DOHH2 (cell line): ENCODE measurements at regions not wholly inside any gene's neighbourhood (a gene's known extent, or its start where the extent isn't known, plus 50 kb on each side); places are given as distances from the start of the nearest gene placed in this dataset.
"Not testable (repeated sequence)": the region's sequence is repeated elsewhere in the genome, so short reads cannot be mapped to it uniquely, and the experiment has no call there.

Experiments
- EZH2phosphoT487 ChIP-seq: fragments of 200-600 bp; sonication (generic); IDR thresholded peaks from 2 replicates; pipeline ENCODE4 v1.6.1; 2017; ENCODE audit warnings: borderline replicate concordance, mild to moderate bottlenecking, antibody characterized with exemption, low read length, moderate library complexity, mixed read lengths
- TF ChIP-seq, protein P1 (sequence below): fragments of 200-600 bp; sonication (generic); IDR thresholded peaks from one replicate; pipeline ENCODE4 v1.5.1; 2014; ENCODE audit warnings: antibody characterized with exemption, mild to moderate bottlenecking, low read depth, low read length; ENCODE audit not compliant: poor library complexity, severe bottlenecking

DNA sequence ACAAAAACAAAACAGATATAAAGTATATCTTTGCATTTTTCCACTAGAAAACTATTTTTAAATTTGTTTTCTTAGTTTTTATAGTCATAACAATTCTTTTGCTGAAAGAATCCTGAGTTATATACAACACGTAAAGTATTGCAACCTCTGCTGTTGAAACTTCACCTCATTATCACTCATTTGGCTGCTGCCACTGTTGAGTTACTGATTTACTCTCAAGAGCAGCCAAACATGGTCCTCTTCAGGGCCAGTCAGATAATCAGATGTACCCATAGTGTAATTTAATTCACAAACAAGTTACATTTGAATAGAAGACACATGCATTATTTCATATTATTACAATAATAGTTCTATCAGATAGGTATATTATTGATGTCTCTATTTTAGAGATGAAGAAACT lies 235.6 kb downstream of the UBE2NL start:
- TF ChIP-seq, protein P1, sequence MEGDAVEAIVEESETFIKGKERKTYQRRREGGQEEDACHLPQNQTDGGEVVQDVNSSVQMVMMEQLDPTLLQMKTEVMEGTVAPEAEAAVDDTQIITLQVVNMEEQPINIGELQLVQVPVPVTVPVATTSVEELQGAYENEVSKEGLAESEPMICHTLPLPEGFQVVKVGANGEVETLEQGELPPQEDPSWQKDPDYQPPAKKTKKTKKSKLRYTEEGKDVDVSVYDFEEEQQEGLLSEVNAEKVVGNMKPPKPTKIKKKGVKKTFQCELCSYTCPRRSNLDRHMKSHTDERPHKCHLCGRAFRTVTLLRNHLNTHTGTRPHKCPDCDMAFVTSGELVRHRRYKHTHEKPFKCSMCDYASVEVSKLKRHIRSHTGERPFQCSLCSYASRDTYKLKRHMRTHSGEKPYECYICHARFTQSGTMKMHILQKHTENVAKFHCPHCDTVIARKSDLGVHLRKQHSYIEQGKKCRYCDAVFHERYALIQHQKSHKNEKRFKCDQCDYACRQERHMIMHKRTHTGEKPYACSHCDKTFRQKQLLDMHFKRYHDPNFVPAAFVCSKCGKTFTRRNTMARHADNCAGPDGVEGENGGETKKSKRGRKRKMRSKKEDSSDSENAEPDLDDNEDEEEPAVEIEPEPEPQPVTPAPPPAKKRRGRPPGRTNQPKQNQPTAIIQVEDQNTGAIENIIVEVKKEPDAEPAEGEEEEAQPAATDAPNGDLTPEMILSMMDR: not testable (repeated sequence)
- TF ChIP-seq EZH2phosphoT487: not testable (repeated sequence)
